T1000 (cell line): ENCODE measurements at regions not wholly inside any gene's neighbourhood (a gene's known extent, or its start where the extent isn't known, plus 50 kb on each side); places are given as distances from the start of the nearest gene placed in this dataset.
"Not testable (repeated sequence)": the region's sequence is repeated elsewhere in the genome, so short reads cannot be mapped to it uniquely, and the experiment has no call there.

Source experiments
- DNase-seq: peaks from one replicate; lab custom pipeline; 2025; ENCODE audit warnings: mixed read lengths; lab: John Stamatoyannopoulos, UW

GRCh38 chr18:961644-962355 lies 57.1 kb downstream of the ADCYAP1 start:
- DNase-seq, result peak; percentile 15

DNA sequence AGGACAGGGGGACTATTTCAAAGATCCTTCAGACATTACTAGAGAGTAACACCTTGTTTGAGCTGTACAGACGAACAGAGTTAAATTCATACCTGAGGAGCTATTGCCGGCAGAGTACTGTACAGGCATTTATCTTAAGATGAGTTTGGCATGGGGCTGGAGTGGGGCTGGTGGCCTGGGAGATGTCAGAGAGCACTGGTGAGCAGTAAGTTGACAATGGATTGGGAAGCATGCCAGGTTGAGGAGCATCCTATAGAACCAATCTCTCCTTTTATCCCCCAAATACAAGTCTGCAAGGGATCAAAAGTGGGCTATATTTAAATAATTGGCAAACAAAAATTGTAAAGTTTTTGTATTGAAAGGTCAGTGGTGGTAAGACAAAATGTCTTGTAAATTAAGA lies 58.6 kb downstream of the ADCYAP1 start:
- DNase-seq, result no peak

- DNase-seq, result no peak
These were observed 61.5 kb downstream of the ADCYAP1 start for GRCh38 chr18:965921-966758.

DNA sequence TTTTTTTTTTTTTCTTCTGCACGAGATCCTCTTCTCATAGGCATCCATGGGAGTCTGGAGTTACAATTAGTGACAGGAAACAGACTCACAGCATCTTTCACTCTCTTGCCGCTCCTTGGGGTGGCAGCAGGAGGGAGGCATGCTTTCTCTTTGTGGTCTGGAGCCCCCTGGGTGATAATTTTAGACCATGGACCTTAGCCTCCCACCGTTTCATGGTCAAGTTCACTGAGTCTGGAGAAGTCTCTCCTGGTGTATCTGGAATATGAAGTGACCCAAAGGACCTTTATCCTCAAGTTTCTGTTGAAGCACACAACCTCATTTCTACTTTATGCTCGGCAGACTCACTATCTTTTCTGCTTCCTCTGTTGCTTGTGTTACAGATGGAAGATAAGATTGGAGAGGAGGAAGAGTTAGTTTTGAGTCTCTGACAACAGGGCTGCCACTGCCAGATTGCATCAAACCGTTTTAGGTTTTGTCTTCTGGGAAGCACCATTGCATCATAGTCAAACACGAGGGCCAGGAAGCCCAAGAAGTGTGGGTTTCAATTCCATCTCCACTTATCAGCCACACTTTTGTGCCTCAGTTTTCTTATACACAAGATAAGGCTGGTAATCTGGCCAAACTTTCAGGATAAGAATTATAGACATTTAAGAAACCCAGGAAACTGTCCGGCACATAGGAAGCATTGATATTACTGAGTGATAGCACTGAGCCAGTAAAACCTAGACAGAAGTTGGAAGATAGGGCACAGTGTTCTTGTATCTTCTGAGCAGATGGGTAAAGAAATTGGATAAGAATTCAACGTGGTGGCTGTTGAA lies 62.3 kb downstream of the ADCYAP1 start:
- no peak for DNase-seq

GRCh38 chr18:968910-969309 lies 64.2 kb downstream of the ADCYAP1 start:
- DNase-seq, result not testable (repeated sequence)

DNA sequence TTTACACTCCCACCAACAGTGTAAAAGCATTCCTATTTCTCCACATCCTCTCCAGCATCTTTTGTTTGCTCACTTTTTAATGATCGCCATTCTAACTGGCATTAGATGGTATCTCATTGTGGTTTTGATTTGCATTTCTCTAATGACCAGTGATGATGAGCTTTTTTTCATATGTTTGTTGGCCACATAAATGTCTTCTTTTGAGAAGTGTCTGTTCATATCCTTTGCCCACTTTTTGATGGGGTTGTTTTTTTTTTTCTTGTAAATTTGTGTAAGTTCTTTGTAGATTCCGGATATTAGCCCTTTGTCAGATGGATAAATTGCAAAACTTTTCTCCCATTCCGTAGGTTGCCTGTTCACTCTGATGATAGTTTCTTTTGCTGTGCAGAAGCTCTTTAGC lies 64.6 kb downstream of the ADCYAP1 start:
- DNase-seq, result not testable (repeated sequence)

GRCh38 chr18:974606-975005 lies 69.9 kb downstream of the ADCYAP1 start:
- DNase-seq, result not testable (repeated sequence)

GRCh38 chr18:976393-977128 lies 71.9 kb downstream of the ADCYAP1 start:
- not testable (repeated sequence) for DNase-seq

DNA sequence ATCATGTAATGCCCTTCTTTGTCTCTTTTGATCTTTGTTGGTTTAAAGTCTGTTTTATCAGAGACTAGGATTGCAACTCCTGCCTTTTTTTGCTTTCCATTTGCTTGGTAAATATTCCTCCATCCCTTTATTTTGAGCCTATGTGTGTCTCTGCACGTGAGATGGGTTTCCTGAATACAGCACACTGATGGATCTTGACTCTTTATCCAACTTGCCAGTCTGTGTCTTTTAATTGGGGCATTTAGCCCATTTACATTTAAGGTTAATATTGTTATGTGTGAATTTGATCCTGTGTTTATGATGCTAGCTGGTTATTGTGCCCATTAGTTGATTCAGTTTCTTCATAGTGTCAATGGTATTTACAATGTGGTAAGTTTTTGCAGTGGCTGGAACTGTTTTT lies 72.7 kb downstream of the ADCYAP1 start:
- DNase-seq, result not testable (repeated sequence)

GRCh38 chr18:977732-978131 lies 73.1 kb downstream of the ADCYAP1 start:
- not testable (repeated sequence) for DNase-seq

GRCh38 chr18:980586-980985 lies 75.9 kb downstream of the ADCYAP1 start:
- DNase-seq, result no peak

DNA sequence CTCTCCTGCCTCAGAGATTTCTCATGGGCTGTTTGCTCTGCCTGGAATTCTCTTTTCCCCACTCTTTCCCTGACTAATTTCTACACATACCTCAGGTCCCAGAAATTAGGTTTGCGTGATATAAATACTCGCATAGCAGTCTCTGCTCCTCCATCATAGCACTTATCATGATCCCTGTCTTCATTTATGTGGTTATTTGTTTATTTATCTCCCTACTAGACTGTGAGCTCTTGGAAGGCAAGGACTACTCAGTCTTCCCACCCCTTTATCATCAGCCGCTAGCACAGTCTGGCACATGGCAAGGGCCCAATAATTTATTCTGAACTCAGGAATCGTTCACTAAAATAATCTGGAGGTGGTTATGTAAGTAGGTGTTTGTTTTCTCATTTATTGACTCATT lies 79.3 kb downstream of the ADCYAP1 start:
- no peak for DNase-seq

- DNase-seq, result no peak
These were observed 80.6 kb downstream of the ADCYAP1 start for GRCh38 chr18:985212-985661.

DNA sequence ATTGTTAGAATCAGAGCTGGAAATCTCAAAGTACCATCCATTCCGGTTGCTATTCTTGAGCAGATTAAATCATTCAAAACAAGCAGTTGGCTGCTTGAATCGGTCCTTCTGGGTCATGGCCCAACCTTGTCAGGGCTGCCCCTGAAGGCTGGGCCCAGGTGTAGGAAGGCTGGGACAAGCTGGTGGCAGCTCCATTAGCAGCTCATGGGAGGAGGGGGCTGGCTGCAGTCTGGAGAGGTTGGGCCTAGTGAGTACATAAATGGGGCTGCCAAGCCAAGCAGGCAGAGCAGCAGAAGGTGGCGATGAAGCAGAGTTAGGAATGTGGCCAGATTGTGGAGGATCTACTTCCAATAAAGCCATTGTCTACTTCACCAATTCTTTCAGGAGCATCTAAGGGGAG lies 81.4 kb downstream of the ADCYAP1 start:
- DNase-seq, result no peak

DNA sequence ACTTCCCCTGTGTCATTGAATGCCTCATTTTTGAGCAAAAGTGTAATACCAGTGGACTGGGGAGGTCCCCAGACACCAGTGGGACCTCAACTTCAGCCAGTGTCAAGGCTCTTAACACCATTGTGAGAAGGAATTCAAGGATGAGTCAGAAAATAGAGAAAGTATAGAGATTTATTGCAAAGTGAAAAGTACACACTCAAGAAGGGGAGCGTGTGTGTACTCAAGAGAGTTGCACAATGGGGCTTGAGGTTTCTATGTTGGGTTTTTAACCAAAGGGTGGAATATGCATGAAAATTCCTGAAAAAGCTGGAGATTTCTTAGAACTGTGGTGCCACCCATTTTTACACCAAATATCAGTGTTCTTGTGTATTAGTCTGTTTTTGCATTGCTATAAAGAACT lies 81.9 kb downstream of the ADCYAP1 start:
- no peak for DNase-seq

DNA sequence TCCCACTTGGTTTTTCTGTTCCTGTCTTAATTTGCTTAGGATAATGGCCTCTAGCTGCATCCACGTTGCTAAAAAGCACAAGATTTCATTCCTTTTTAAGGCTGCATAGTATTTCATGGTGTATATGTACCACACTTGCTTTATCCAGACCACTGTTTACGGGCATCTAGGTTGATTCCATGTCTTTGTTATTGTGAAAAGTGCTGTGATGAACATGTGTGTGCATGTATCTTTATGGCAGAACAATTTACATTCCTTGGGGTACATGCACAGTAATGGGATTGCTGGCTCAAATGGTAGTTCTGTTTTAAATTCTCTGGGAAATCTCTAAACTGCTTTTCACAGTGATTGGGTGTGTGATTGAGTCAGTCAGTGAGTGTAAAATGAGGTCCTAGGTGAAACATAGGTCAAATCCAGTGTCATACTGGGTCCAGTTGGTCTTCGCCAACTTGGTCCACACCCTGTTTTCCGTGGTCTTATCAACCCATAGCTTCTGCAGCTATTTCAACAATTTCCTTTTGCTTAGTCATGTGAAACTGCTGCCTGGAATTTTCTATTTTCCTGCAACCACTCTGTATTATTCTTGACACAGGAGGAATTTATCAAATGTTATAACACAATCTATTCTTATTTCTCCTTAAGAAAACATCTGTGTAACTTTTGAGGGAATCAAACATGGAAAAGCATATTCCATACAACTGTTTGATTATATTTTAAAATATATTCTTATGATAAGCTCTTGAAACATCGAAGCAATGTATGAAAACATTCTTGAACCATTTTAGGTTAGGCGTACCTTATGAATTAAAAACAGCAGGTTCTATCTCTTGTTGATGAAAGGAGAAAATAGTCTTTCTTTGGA lies 82.9 kb downstream of the ADCYAP1 start:
- DNase-seq, result no peak

DNA sequence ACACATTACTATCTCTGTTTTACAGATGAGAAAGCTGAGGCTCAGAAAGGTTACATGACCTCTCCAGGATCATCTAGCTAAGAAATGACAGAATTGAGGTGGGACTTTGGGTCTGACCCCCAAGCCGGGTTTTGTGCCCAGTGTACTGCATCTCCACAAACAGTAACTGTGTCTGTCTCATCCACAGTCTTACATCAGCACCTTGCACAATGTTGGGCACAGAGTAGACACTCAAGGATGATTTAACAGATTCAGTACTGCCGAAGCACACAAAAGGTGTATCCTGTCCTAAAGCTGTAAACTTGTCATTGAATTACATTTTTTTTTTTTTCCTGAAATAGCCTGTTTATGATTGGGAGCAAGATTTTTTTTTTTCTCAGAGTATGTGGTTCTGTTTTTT lies 84.8 kb downstream of the ADCYAP1 start:
- no peak for DNase-seq

DNA sequence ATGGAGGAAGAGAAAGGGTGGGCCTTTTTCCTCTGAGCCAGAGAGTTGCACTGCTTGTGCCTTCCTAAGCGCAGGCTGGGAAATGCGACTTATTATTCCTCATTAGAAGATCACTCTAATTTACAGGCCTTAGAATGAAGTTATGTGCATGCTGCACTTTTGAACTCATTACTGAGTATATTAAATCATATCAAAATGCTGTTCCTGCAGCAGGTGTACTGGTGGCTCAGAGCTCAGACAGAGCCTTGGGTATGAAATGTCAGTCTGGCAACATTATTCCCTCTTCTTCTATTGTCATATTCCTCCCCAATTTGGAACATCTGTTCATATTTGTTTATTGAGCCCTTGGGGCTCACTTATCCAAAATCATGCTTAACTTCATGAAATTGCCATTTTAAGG lies 85.5 kb downstream of the ADCYAP1 start:
- no peak for DNase-seq

- DNase-seq, result no peak
These were observed 86.8 kb downstream of the ADCYAP1 start for GRCh38 chr18:991441-991840.

DNA sequence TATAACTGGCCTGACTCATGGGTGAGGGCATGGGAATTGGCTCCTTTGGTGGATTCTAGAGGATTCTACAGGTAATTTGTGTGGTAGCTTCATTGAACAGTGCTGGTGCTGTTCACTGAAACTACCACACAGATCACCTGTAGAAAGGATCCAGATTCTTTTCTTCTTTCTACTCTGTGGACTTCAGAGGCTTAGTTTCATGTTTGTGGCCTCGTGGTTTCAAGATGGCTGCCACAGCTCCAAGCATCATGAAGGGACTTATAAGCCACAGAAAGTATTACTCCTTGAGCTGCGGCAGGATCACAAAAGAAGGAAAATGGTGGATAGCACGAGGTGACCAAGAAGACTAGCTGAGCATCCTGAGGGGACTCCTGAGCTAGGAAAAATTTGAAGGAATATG lies 88.9 kb downstream of the ADCYAP1 start:
- no peak for DNase-seq

- DNase-seq, result no peak
These were observed 91.0 kb downstream of the ADCYAP1 start for GRCh38 chr18:995629-996028.
